ENCODE measurements at regions not wholly inside any gene's neighbourhood (a gene's known extent, or its start where the extent isn't known, plus 50 kb on each side); places are given as distances from the start of the nearest gene placed in this dataset.

DNA sequence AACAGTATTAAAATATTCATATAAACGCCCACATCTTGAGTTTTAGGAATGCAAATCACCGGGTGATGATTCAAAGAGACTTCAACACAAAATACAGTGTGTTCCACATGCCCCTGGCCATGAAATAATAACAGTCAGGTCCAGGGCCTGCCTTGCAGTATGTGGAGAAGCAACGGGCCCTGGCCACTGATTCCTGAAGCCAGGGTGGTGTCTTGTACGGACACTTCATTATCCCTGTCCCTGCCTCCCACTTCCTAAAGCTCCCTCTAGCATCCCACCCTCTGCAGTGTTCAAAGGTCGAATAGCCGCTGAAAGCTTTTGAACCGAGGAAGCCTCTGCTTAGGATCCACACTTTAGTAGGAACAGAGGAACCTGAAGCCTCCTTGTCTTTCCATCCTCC lies 50.4 kb upstream of the PCSK6 start:
- no peaks in the 10 kb centered on the region for H3K4me1 ChIP-seq
- POLR2A ChIA-PET, result no interaction called here
- 74% methylated on average over 7 of the region's 7 CpGs for WGBS (ENCODE audit: missing lambda C conversion rate)

DNA sequence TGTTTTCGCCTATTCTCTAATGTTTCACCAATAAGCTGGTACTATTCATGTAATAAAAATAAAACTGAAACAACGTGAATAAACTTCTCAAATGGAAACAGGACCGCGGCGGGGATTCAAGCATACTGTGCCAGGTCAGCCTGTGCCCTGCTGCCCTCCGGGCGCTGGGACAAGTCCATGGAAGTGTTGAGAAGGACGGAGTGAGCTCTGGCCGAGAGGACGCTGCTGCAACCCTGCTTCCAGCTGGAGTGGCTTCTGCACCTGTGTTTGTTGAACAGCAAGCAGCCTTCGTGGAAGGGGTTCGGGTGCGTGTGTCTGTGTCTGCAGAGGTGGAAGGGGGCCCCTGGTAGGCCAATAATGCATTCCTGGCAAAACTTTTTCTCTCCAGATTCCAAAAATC lies 50.0 kb upstream of the PCSK6 start:
- no peak for TF ChIP-seq RNF2 (IDR thresholded peaks at IDR 0.05; ENCODE audit: borderline replicate concordance, low read depth)
- no peak for TF ChIP-seq SREBF2 (IDR thresholded peaks at IDR 0.05)
- no peak for TF ChIP-seq KDM1A (IDR thresholded peaks at IDR 0.05; ENCODE audit: low read depth)
- TF ChIP-seq EHF (CRISPR knock-in tag; IDR thresholded peaks at IDR 0.05), result no peak
- no peak for TF ChIP-seq NFE2L2 (conservative IDR thresholded peaks at IDR 0.05; ENCODE audit: low read length)
- no peak for TF ChIP-seq FOXS1 (CRISPR knock-in tag; IDR thresholded peaks at IDR 0.05)
- no peak for TF ChIP-seq FOSL2 (IDR thresholded peaks at IDR 0.05)
- no peak for TF ChIP-seq FOSL2 (CRISPR knock-in tag; IDR thresholded peaks at IDR 0.05)
- TF ChIP-seq RARB (CRISPR knock-in tag; IDR thresholded peaks at IDR 0.05), result no peak
- no peak for TF ChIP-seq HOXA7 (CRISPR knock-in tag; IDR thresholded peaks at IDR 0.05)
- TF ChIP-seq KDM5A (IDR thresholded peaks at IDR 0.05), result no peak
- TF ChIP-seq, protein P1, sequence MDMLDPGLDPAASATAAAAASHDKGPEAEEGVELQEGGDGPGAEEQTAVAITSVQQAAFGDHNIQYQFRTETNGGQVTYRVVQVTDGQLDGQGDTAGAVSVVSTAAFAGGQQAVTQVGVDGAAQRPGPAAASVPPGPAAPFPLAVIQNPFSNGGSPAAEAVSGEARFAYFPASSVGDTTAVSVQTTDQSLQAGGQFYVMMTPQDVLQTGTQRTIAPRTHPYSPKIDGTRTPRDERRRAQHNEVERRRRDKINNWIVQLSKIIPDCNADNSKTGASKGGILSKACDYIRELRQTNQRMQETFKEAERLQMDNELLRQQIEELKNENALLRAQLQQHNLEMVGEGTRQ (IDR thresholded peaks at IDR 0.05), result no peak
- no peak for TF ChIP-seq RFX5 (IDR thresholded peaks at IDR 0.05)
- Histone ChIP-seq H3K4me1 (no peaks in the 10 kb centered on the region), H3K4me2 (no peak overlapping the region), H3K27ac (no peak overlapping the region), H3K9me3 (0 out of 3 replicates have a peak, but pooled peaks cover 2% of the 10 kb centered on the region), H3K4me3 (no peak overlapping the region)
- FAIRE-seq (no peak), ATAC-seq (no peak), DNase-seq (ENCODE audit: low read depth in 1 of 2, low spot score in 1 of 2) (no peak)
- POLR2A ChIA-PET, result no interaction called here
- 85% methylated on average over 13 of the region's 13 CpGs for WGBS (ENCODE audit: missing lambda C conversion rate)
- CTCF ChIA-PET, result interaction anchor here (1.4 to 2.4 kb wide), 2 partner anchors 12 to 38 kb away, joined by 6 to 8 read pairs; no protein-coding TSS in a partner anchor

More for the DNA sequence above, 50.4 kb upstream of the PCSK6 start:
- FAIRE-seq (no peak), ATAC-seq (no peak), DNase-seq (ENCODE audit: low read depth in 1 of 2, low spot score in 1 of 2) (no peak)
- no peak overlapping the region for H3K27ac ChIP-seq
- no peak overlapping the region for H3K4me3 ChIP-seq
- CTCF ChIA-PET, result interaction anchor here (1.4 to 2.4 kb wide), 2 partner anchors 12 to 38 kb away, joined by 6 to 8 read pairs; no protein-coding TSS in a partner anchor
- TF ChIP-seq RFX5 (IDR thresholded peaks at IDR 0.05) (no peak), EP300 (IDR thresholded peaks at IDR 0.05) (no peak), FOXS1 (CRISPR knock-in tag; IDR thresholded peaks at IDR 0.05) (no peak), KDM5A (IDR thresholded peaks at IDR 0.05) (no peak), RCOR1 (IDR thresholded peaks at IDR 0.05; ENCODE audit: low read depth, low read length) (no peak)
- 0 out of 3 replicates have a peak, but pooled peaks cover 2% of the 10 kb centered on the region for H3K9me3 ChIP-seq
- no peak overlapping the region for H3K4me2 ChIP-seq
